Occipital lobe (tissue), 1 donor: ENCODE measurements at regions not wholly inside any gene's neighbourhood (a gene's known extent, or its start where the extent isn't known, plus 50 kb on each side); places are given as distances from the start of the nearest gene placed in this dataset.
"Not testable (repeated sequence)": the region's sequence is repeated elsewhere in the genome, so short reads cannot be mapped to it uniquely, and the experiment has no call there.

Source experiments
- DNase-seq: peaks from one replicate; lab custom pipeline; 2025; lab: John Stamatoyannopoulos, UW

- DNase-seq, result not testable (repeated sequence)
These were observed 87.2 kb upstream of the SFSWAP start for GRCh38 chr12:131623404-131624368.

DNA sequence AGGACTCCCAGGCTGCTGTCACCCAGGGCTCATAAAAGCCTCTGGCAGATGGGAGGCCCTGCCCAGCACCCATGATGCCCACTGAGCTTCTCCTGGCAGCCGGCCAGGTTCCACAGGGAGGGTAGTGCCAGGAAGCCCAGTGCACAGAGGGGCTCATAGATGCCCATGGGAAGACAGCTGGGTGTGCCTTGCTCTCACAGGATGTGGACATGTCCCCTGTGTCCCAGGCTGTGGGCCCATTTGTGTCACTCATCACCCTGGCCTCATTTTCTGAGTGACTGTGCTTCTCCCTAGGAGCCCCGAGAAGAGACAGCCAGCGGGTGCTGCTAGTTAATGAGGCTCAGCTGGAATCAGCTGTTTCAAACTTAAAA, 86.5 kb upstream of the SFSWAP start:
- not testable (repeated sequence) for DNase-seq

- not testable (repeated sequence) for DNase-seq
These were observed 86.0 kb upstream of the SFSWAP start for GRCh38 chr12:131624756-131625501.

GRCh38 chr12:131625966-131626722, 84.7 kb upstream of the SFSWAP start:
- not testable (repeated sequence) for DNase-seq

GRCh38 chr12:131627151-131628022, 83.5 kb upstream of the SFSWAP start:
- DNase-seq, result not testable (repeated sequence)

DNA sequence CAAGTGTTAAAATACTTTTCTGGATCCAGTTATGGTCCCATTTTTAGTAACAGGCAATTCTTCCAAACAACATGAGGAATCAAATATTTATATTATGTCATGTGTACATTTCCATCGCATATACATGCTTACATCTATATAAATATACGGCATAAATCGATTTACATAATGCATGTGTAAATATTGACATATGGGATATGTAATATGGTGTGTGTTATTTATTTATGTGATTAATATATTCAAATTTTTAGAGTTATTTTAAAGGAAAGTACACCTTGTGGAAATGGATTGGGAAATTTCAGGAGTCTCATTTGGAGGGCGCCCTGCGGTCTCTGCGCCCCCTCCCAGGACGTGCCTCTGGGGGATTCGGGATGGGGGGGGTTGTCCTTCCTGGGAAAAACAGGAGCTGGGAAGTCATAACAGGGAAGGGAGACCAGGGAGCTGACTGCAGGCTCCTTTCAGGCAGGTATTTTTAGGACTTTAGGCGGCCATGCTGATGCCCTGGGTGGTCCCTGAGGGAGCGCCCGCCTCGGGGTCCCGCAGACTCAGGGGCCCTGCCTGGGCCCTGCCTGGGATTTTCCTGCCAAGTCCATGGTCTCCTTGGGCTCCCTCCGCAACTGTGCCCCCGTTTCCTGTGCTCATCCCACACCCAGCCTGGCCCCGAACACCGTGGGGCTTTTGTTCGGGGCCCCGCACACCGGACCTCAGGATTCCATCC, 82.7 kb upstream of the SFSWAP start:
- no peak for DNase-seq

DNA sequence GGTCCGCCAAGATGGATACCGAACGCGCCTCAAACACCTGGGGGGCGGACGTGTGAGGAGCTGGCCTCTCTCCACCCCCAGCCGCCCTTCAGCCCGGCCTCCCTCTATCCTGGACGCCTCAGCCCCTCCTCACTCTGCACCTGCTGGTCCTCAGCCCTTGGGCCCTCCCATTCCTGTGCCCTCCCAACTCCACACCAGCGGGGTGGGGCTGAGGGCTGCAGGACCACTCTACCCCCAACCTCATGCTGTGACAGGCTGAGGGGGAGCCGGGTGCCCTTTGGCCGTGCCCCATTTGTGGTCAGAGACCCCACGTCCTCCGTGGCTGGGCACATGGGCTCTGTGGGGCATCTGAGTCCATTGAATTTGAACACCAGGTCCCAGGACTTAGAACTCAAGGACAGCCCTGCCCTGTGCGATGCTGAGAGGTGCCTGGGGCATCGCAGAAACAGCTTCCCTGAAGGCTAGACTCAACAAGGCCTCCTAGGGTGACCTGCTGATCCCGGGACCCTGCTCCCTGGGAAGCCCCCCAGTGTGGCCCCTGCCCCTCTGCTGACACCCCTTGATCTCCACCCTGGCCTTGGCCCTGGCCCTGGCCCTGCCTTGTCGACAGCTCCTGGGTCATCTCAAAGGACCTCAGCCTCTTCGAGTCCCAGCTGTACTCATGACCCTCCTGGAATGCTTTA, 82.0 kb upstream of the SFSWAP start:
- no peak for DNase-seq

DNA sequence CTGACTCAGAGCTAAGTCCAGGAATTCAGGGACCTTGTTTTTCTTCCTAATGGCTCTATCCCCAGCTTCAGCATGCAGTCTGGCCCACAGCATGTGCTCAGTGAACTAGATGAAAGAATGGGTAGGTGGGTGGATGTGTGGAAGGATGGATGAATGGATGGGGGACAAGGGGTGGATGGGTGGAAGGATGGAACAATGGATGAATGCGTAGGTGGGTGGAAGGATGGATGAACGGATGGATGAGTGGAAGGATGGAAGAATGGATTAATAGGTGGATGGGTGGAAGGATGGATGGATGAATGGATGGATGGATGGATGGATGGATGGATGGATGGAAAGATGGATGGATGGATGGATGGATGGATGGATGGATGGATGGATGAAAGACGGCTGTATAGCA, 79.7 kb upstream of the SFSWAP start:
- DNase-seq, result no peak

GRCh38 chr12:131631889-131632651, 78.8 kb upstream of the SFSWAP start:
- DNase-seq, result not testable (repeated sequence)

- not testable (repeated sequence) for DNase-seq
These were observed 78.3 kb upstream of the SFSWAP start for GRCh38 chr12:131632652-131633023.

DNA sequence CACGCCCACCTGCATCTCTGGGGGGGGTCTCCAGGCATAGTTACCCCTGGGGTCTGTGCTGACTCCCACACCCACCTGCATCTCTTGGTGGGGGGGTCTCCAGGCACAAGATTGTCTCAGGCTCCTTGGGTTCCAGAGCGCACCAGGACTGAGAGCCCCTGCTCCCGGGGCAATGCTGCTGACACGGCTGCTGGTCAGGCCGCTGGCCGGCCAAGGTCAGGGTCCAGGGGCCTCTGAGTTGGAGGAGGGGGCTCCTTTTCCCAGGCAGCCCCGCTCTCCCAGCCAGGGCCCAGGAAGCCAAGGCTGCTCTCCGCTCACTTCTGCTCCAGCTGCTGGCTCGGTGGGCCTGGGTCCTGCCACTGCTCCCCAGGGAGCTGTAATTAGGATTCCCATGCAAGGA, 77.3 kb upstream of the SFSWAP start:
- DNase-seq, result not testable (repeated sequence)

DNA sequence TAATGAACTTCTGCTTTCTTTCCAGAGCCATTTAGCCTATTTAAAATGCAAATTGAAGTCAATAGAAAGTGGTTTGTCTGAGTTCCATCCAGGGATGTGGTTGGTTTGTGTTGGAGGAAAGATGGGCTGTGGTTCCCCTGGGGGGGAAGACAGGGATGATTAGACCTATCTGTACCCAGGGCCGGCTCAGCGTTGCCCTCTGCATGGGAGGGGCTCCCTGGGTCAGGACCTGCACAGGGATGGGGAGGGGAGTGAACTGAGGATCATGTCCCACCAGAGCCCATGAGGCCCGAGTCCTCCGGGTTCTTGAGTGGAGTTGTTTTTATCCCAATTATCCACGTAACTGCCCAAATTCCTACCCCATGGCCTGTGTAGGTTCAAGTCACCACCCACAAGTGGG, 76.9 kb upstream of the SFSWAP start:
- no peak for DNase-seq

DNA sequence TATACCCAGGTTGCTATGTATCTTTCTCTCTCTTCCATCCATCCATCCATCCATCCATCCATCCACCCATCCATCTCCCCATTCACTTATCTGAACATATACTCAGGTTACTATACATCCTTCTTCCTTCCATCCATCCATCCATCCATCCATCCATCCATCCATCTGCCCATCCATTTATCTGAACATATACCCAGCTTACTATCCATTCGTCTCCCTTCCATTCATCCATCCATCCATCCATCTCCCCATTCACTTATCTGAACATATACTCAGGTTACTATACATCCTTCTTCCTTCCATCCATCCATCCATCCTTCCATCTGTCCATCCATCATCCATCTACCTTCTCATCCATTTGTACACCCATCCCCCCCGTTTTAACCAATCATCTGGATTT, 75.9 kb upstream of the SFSWAP start:
- not testable (repeated sequence) for DNase-seq

- no peak for DNase-seq
These were observed 75.3 kb upstream of the SFSWAP start for GRCh38 chr12:131635491-131636122.

DNA sequence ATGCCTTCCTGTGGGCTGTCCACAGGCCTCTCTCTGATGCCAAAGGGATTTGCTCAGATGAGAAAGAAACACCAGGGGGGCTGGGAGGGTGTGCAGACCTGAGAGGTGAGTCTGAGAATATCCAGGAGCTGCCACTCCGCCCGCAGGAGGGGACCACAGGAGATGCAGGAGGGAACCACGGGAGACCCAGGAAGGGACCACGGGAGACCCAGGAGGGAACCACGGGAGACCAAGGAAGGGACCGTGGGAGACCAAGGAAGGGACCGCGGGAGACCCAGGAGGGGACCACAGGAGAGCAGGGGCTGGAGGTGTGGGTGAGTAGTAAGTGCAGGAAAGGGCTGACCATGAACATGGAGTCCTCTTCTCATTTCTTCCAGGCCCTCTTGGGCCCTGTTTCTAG, 74.6 kb upstream of the SFSWAP start:
- no peak for DNase-seq

- no peak for DNase-seq
These were observed 73.7 kb upstream of the SFSWAP start for GRCh38 chr12:131636940-131637750.

- no peak for DNase-seq
These were observed 72.9 kb upstream of the SFSWAP start for GRCh38 chr12:131637986-131638385.
